Activated T-cell treated with anti-CD3 and anti-CD28 coated beads for 48 hours (primary cell): ENCODE measurements at regions not wholly inside any gene's neighbourhood (a gene's known extent, or its start where the extent isn't known, plus 50 kb on each side); places are given as distances from the start of the nearest gene placed in this dataset.
"Not testable (repeated sequence)": the region's sequence is repeated elsewhere in the genome, so short reads cannot be mapped to it uniquely, and the experiment has no call there.

Experiments
- DNase-seq: peaks from one replicate; pipeline ENCODE4 v3.0.0-alpha.2; 2020; ENCODE audit warnings: low read depth

GRCh38 chr3:20622304-20622703 is 436.3 kb upstream of the SGO1 start:
- DNase-seq: no peak

DNA sequence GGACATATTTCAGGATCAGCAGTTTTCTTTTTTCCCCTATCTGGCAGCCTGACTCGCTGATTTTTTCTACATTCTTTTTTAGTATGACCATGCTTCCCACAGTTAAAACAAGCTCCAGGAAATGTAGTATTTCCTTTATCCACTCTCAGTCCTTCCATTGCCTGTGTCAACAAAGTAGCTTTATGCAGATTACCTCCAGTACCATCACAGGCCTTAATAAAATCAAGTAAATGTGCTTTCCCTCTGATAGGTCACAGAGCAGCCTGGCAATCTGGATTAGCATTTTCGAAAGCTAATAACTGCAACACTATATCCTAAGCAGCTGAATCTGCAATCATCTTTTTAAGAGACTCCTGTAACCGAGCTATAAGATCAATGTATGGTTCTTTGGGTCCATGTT is 432.6 kb upstream of the SGO1 start:
- DNase-seq: not testable (repeated sequence)

DNA sequence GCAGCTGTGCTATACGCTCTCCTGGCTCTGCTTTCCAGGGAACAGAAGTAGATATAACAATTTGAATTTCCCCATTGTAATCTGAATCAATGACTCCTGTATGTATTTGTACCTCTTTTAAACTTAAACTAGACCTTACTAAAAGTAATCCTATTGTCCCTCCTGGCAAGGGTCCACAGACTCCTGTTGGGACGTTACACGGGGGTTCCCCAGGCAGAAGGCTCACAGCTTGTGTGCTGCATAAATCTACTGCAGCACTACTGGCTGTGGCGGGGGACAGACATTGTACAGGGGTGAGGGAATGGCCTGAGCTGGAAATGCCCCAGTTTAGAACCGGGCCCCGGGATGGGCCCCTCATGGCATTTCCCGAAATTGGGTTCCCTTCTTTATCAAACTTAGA is 432.2 kb upstream of the SGO1 start:
- DNase-seq: not testable (repeated sequence)

DNA sequence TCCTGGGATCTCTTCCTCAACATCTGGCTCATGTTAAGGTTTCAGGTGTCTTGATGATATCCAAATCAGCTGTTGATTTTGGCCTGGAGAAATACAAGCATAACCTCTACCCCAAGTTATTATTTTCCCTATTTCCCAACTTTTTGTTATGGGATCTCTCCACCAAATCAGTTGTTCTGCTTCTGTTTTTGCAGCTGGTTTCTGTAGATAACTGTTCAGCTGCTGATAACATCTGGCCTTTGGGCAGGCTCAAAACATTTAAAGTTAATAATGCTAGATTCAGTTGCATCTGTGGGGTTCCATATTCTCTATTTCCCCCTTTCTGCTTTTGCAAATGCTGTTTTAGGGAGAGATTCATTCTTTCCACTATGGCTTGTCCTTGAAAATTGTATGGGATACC is 430.0 kb upstream of the SGO1 start:
- not testable (repeated sequence) for DNase-seq

- DNase-seq: no peak
These were observed 422.2 kb upstream of the SGO1 start for GRCh38 chr3:20608054-20608738.

DNA sequence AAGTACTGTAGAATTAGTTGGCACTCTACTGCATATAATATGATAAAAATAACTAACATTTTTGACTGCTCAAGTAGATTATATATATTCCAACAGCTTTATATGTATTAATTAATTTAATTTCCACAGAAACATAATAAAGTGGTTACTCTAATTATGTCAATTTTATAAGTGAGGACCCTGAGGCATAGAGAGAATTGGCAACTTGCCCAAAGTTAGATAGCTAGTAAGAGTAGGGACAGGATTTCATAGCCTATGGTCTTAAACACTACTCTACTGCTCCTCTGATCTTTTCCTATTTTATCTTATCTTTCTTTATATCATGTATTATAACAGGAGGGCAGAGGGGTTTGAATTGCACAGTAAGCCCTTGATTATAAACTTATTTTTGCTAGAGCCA is 418.7 kb upstream of the SGO1 start:
- no peak for DNase-seq

DNA sequence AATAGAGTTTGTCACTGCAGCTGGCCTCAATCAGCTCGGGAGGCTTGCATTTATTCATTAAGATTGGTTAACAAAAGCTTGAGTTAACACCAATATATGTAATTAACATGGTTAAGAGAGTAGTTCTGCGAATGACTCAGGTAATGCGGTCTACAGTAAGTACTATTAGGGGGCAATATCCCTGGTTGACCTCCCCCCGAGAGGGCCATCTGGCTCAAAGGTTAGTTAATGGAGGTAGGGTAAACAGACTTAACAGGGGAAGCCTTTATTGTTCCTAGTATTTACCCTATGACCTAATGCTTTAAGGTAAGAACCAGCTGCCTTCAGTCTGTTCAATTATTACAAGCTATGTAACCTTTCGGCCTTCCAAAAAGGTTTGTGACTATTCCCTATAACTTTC is 403.3 kb upstream of the SGO1 start:
- no peak for DNase-seq

DNA sequence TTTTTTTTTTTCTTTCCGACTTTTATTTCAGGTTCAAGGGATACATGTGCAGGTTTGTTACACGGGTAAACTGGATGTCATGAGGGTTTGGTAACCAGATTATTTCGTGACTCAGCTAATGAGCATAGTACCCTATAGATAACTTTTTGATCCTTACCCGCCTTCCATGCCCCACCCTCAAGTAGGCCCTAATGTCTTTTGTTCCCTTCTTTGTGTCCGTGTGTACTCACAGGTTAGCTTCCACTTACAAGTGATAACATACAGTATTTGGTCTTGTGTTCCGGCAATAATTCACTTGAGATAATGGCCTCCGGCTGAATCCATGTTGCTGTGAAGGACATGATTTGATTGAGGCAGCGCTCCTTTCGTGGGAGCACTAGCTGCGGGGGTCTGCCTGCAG is 402.8 kb upstream of the SGO1 start:
- DNase-seq: no peak

GRCh38 chr3:20583648-20584047 is 397.6 kb upstream of the SGO1 start:
- no peak for DNase-seq

DNA sequence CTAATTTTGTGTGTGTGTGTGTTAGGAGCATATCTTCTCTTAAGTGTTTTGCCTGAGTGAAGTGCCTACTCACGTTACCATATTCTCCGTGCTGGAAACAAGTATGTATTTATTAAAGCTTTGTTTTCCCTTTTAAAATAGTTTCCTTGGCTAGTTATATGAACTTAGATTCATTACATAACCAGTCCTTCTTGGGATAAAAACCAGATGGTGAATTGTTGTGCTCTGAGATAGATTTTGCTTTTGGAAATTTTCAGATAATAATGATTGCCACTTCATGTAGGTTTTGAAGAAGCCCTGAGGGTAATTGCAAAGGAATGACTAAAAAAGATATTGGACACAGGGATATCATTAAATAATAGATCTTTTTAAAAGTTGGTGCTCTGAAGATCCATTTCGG is 390.2 kb upstream of the SGO1 start:
- DNase-seq: no peak

GRCh38 chr3:20575146-20575545 is 389.1 kb upstream of the SGO1 start:
- DNase-seq: no peak

DNA sequence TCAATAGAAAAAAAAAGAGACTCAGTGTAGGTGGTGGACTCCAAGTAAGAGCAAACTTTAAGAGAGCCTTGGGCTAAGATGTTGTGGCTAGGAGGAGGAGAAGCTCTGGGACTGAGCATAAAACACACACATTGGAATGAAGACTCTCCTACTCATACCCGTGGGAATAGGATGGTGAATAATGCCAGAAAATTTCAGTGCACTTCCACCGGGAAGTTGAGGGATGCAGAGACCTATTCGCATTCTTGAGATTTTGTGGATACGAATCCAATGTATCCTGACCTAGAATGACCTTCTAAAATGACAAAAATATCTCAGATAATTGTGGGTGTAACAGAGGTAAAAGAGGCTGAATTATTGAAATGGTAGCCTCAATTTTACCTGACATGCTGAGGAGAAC is 388.7 kb upstream of the SGO1 start:
- no peak for DNase-seq

- DNase-seq: no peak
These were observed 387.2 kb upstream of the SGO1 start for GRCh38 chr3:20573175-20573574.

DNA sequence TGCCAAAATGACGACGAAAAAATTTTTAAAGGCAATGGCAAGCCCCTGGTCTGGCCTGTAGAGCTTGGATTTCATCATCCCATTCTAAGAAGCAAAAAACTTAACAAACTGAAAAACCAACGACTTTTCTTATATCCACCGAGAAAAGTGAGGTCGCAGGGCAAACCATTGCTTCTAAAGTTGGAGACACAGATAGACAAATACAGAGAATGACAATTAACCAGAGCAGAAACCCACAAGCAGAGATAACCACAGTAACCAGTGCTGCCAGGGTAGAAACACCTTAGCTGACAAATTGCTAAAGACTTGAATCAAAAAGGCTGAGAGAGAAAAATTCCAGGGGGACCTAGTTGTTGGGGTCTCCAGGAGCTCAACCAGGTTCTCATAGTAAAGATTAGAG is 386.5 kb upstream of the SGO1 start:
- DNase-seq: no peak

DNA sequence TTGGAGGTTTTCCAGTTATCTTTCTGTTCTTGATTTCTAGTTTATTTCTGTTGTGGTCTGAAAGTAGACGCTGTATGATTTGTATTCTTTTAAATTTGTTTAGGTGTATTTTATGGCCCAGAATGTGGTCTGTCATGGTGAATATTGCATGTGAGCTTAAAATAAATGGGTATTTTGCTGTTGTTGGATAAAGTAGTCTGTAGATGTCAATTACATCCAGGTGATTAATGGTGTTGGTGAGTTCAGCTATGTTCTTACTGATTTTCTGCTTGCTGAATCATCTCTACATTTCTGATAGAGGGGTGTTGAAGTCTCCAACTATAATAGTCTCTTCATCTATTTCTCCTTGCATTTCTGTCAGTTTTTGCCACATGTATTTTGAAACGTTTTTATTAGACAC is 383.3 kb upstream of the SGO1 start:
- no peak for DNase-seq

DNA sequence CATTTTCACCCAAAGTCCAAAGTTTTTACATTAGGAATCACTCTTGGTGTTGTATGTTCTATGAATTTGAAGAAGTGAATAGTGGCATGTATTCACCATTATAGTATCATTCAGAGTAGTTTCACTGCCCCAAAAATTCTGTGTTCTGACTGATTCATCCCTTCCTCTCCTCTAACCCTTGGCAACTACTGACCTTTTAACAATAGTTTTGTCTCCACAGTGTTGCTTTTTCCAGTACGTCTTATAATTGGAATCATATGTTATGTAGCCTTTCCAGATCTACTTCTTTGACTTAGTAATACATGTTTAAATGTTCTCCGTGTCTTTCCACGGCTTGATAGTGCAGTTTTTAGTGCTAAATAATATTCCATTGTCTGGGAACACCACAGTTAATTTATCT is 379.0 kb upstream of the SGO1 start:
- DNase-seq: no peak

DNA sequence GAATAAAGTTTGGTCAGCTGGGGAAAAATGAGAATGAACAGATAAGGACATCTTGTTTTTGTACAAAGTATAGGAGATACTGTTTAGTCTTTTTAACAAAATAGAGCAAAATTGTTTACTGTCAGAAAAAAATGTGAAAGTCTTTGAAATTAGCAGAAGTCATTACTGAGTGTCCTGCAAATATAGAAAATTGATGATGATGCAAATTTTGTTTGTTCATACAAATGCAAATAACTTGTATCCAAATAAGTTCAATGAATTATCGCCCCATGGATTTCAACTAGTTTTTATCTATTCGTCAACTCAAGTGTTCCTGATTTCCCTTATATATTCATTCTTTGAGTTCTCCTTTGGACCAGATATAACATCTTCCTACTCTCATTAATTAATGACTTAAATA is 378.0 kb upstream of the SGO1 start:
- no peak for DNase-seq

DNA sequence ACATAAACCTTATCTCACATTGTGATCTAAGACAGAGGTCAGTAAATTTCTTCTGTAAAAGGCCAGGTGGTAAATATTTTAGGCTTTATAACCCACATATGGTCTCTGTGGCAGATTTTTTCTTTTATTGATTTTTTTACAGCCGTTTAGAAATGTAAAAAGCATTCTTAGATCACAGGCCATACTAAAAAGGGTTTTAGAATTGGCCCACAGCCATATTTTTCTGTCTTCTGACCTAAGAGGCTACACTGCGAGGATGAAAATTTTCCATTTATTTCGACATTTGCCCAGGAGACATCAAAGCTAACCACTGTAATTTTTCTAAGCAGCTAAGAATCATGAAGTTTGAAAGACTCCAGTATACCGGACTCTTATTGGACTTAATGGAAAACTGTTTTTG is 377.2 kb upstream of the SGO1 start:
- no peak for DNase-seq

- no peak for DNase-seq
These were observed 375.2 kb upstream of the SGO1 start for GRCh38 chr3:20561166-20561565.

GRCh38 chr3:20560446-20560845 is 374.4 kb upstream of the SGO1 start:
- DNase-seq: not testable (repeated sequence)

- no peak for DNase-seq
These were observed 372.2 kb upstream of the SGO1 start for GRCh38 chr3:20558161-20558560.

GRCh38 chr3:20556661-20557060 is 370.7 kb upstream of the SGO1 start:
- DNase-seq: no peak

GRCh38 chr3:20552605-20553275 is 366.7 kb upstream of the SGO1 start:
- no peak for DNase-seq
